PC-3 (cell line): ENCODE measurements at regions not wholly inside any gene's neighbourhood (a gene's known extent, or its start where the extent isn't known, plus 50 kb on each side); places are given as distances from the start of the nearest gene placed in this dataset.

Experiments used
- ATAC-seq: fragments of 200-7000 bp; cut with Tn5 transposase; 2 replicates; pipeline ENCODE4 v1.9.1; 2020; ENCODE audit warnings: mild to moderate bottlenecking, moderate library complexity
- BruUV-seq: library from RNA; stranded (reverse); fragments of 400-500 nt; replicated peaks from 2 replicates; lab custom pipeline; 2021; lab: Mats Ljungman, UMichigan
- CTCF ChIA-PET: fragments of 300-600 bp; sonication (Branson Sonifier 250); formaldehyde crosslinking; loops from one replicate; lab custom pipeline; 2022; ENCODE audit warnings: antibody characterized with exemption; lab: Charles Lee
- POLR2A ChIA-PET: fragments of 300-600 bp; sonication (Branson Sonifier 250); formaldehyde crosslinking; loops from one replicate; lab custom pipeline; 2022; ENCODE audit warnings: antibody characterized with exemption; ENCODE audit not compliant: unreplicated experiment; lab: Charles Lee
- DNase-seq: peaks from one replicate; pipeline ENCODE4 v3.0.0-alpha.2; 2015
- H2AFZ ChIP-seq: fragments of 300-600 bp; sonication (generic); 2 replicates; pipeline ENCODE4 v1.6.0; 2016; ENCODE audit warnings: antibody characterized with exemption, low read length
- H3F3A ChIP-seq: fragments of 300-600 bp; sonication (generic); one replicate; pipeline ENCODE4 v1.6.0; 2017; ENCODE audit warnings: antibody characterized with exemption, low read length, control low read depth, mild to moderate bottlenecking; ENCODE audit not compliant: unreplicated experiment
- H3K27ac ChIP-seq: fragments of 300-600 bp; sonication (generic); 2 replicates; pipeline ENCODE4 v1.5.1; 2016; ENCODE audit warnings: mild to moderate bottlenecking, low read length
- H3K27me3 ChIP-seq: fragments of 300-600 bp; sonication (generic); 2 replicates; pipeline ENCODE4 v1.6.1; 2016; ENCODE audit warnings: low read length, mixed read lengths
- H3K36me3 ChIP-seq: fragments of 300-600 bp; sonication (generic); 2 replicates; pipeline ENCODE4 v1.6.1; 2016; ENCODE audit warnings: low read depth, mixed run types, low read length, mixed read lengths
- H3K4me1 ChIP-seq: fragments of 300-600 bp; sonication (generic); 2 replicates; pipeline ENCODE4 v1.5.1; 2016; ENCODE audit warnings: low read length; ENCODE audit not compliant: insufficient read depth
- H3K4me2 ChIP-seq: fragments of 300-600 bp; sonication (generic); 2 replicates; pipeline ENCODE4 v1.6.0; 2016; ENCODE audit warnings: low read length
- H3K4me3 ChIP-seq: fragments of 300-600 bp; sonication (generic); 2 replicates; pipeline ENCODE4 v1.5.1; 2016; ENCODE audit warnings: mild to moderate bottlenecking, low read length, mixed read lengths
- H3K79me2 ChIP-seq: fragments of 300-600 bp; sonication (generic); 2 replicates; pipeline ENCODE4 v1.6.1; 2017; ENCODE audit warnings: low read length, mixed read lengths
- H3K9ac ChIP-seq: fragments of 300-600 bp; sonication (generic); 2 replicates; pipeline ENCODE4 v1.6.0; 2016; ENCODE audit warnings: mild to moderate bottlenecking, low read length
- H3K9me2 ChIP-seq: fragments of 300-600 bp; sonication (generic); replicated peaks from 2 replicates; pipeline ENCODE4 v1.6.1; 2016; ENCODE audit warnings: mixed run types, low read length, mixed read lengths
- H3K9me3 ChIP-seq: fragments of 300-600 bp; sonication (generic); 2 replicates; pipeline ENCODE4 v1.6.1; 2016; ENCODE audit warnings: low read length, mixed read lengths
- H4K20me1 ChIP-seq: fragments of 300-600 bp; sonication (generic); 2 replicates; pipeline ENCODE4 v1.6.1; 2016; ENCODE audit warnings: low read length, mixed read lengths
- CTCF ChIP-seq: fragments of 300-600 bp; sonication (generic); conservative IDR thresholded peaks from 2 replicates; pipeline ENCODE4 v1.5.1; 2017; ENCODE audit warnings: antibody characterized with exemption, low read depth, mild to moderate bottlenecking, low read length
- EZH2 ChIP-seq: fragments of 300-600 bp; sonication (generic); IDR thresholded peaks from one replicate; pipeline ENCODE4 v1.6.1; 2017; ENCODE audit warnings: antibody characterized with exemption, mild to moderate bottlenecking, low read length; ENCODE audit not compliant: unreplicated experiment
- EZH2phosphoT487 ChIP-seq: fragments of 300-600 bp; sonication (generic); IDR thresholded peaks from 2 replicates; pipeline ENCODE4 v1.6.1; 2018; ENCODE audit warnings: mild to moderate bottlenecking, antibody characterized with exemption, low read length, borderline replicate concordance
- intact Hi-C: fragments of 100-400 bp; cut with micrococcal nuclease; formaldehyde crosslinking; loops from 2 replicates; pipeline ENCODE4 v1.9.0; 2023

DNA sequence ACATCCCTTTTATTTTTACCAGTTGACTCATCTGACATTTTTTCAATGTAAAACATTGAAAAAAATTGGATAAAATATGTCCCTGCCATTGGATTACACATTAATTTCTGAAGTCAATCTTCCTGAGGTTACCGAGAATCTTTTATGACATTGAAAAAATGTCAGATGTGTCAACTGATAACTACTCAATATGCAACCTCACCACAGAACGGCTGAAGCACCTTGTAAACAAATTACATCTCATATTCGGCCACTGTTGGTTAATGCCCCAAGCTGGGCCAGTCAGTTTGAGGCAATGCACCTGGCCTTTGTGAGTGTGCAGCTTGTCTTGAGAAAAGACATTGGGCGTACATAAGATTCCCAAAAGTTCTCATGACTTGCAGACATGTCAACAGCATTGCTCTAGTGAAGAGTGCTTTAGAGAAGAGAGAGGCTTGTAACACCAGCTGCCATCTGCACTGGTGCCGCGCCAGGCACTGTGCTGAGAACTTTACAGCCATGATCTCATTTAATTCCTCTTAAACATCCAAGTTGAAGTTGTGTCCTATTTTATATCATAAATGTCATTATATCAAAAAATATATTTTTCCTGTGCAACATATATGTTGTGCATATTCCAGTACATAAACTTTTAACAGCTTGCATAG lies 112.7 kb upstream of the SLC35G4 start:
- no TSS peak for BruUV-seq
- Histone ChIP-seq H3K36me3 (no peaks in the 10 kb centered on the region), H3K4me2 (no peak overlapping the region), H2AFZ (no peak overlapping the region), H4K20me1 (no peaks in the 10 kb centered on the region), H3K9me2 (no peaks in the 10 kb centered on the region), H3K4me3 (no peak overlapping the region), H3K9ac (no peak overlapping the region), H3K9me3 (no peaks in the 10 kb centered on the region; the same call in 1 of the 2 replicates), H3K27me3 (peaks cover 6% of the 10 kb centered on the region; the same call in 1 of the 2 replicates), H3K79me2 (no peaks in the 10 kb centered on the region), H3K4me1 (peaks cover 15% of the 10 kb centered on the region), H3F3A (no peaks in the 10 kb centered on the region), H3K27ac (no peak overlapping the region)
- TF ChIP-seq CTCF (no peak), EZH2phosphoT487 (no peak), EZH2 (no peak)
- ChIA-PET POLR2A (no interaction called here), CTCF (no interaction called here)
- intact Hi-C loops: no loop called here
- ATAC-seq (no peak), DNase-seq (no peak)

DNA sequence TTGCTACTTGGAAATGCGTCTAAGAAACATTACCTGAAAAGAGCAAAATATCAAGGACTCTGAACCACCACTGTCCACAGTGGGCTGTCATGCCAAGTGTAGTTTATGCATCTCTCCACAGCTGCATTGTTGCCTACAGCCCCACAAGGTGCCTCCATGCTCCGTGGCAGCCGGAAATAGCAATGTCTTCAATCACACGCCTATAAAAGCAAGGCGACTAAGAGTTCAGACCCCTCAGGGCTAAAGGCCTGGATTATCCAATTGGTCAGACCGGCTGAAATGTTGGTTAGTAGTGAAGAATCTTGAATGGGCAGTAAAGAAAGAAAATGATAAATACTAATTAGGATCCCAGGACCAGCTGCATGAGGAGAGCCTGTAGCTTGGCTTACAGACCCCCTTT lies 114.0 kb upstream of the SLC35G4 start:
- Histone ChIP-seq H3K27me3 (peaks cover 17% of the 10 kb centered on the region), H3K9ac (no peak overlapping the region), H3K27ac (no peak overlapping the region), H3F3A (no peaks in the 10 kb centered on the region), H2AFZ (no peak overlapping the region), H3K9me2 (no peaks in the 10 kb centered on the region), H3K36me3 (no peaks in the 10 kb centered on the region), H3K4me2 (no peak overlapping the region), H3K4me1 (peaks cover 6% of the 10 kb centered on the region), H3K4me3 (no peak overlapping the region), H3K79me2 (no peaks in the 10 kb centered on the region), H4K20me1 (no peaks in the 10 kb centered on the region), H3K9me3 (no peaks in the 10 kb centered on the region; the same call in 1 of the 2 replicates)
- DNase-seq (no peak), ATAC-seq (no peak)
- ChIA-PET POLR2A (no interaction called here), CTCF (no interaction called here)
- TF ChIP-seq EZH2phosphoT487 (no peak), CTCF (no peak)
- intact Hi-C loops: no loop called here
- BruUV-seq: no TSS peak

DNA sequence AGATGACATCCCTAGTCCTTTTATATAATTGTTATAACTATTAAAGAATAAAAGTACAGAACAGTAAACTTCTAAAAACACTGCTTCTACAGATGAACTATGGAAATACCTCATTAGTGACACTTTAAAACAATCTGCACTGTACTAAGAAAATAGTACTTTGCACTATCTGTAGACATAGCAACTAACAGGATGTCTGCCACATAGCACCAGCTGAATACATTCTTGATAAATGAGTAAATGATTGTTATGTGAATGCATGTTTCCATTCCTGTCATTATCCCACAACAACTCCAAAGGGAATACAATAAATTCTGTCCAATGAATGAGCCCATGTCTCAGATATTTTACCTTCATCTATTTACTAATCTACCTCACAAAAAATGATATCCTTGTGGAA lies 115.3 kb upstream of the SLC35G4 start:
- Histone ChIP-seq H2AFZ (no peak overlapping the region), H3K4me3 (no peak overlapping the region), H3K9me2 (no peaks in the 10 kb centered on the region), H3K4me1 (no peaks in the 10 kb centered on the region), H4K20me1 (no peaks in the 10 kb centered on the region), H3K4me2 (no peak overlapping the region), H3K9ac (no peak overlapping the region), H3K9me3 (no peaks in the 10 kb centered on the region; the same call in 1 of the 2 replicates), H3K27ac (no peak overlapping the region), H3K27me3 (peaks cover 23% of the 10 kb centered on the region), H3F3A (no peaks in the 10 kb centered on the region), H3K36me3 (no peaks in the 10 kb centered on the region), H3K79me2 (no peaks in the 10 kb centered on the region)
- no peak for DNase-seq
- no peak for ATAC-seq
- TF ChIP-seq EZH2phosphoT487 (no peak), EZH2 (no peak), CTCF (no peak)
- POLR2A ChIA-PET: no interaction called here
- BruUV-seq: no TSS peak
- CTCF ChIA-PET: no interaction called here
- intact Hi-C loops: no loop called here
